Calu3 (cell line): ENCODE measurements at regions not wholly inside any gene's neighbourhood (a gene's known extent, or its start where the extent isn't known, plus 50 kb on each side); places are given as distances from the start of the nearest gene placed in this dataset.

Experiments
- BruUV-seq: library from RNA; stranded (reverse); fragments of 400-500 nt; replicated peaks from 2 replicates; lab custom pipeline; 2021; lab: Mats Ljungman, UMichigan
- CTCF ChIA-PET: fragments of 300-600 bp; sonication (Branson Sonifier 250); formaldehyde crosslinking; loops from one replicate; lab custom pipeline; 2022; ENCODE audit warnings: antibody characterized with exemption; lab: Charles Lee
- DNase-seq: peaks from one replicate; pipeline ENCODE4 v3.0.0; 2022
- H3K27ac Mint-ChIP-seq: one replicate; pipeline ENCODE4 v1.8.0; 2022; ENCODE audit warnings: mixed read lengths; ENCODE audit not compliant: unreplicated experiment
- H3K27me3 Mint-ChIP-seq: one replicate; pipeline ENCODE4 v1.8.0; 2022; ENCODE audit warnings: mixed read lengths; ENCODE audit not compliant: unreplicated experiment
- H3K36me3 Mint-ChIP-seq: one replicate; pipeline ENCODE4 v1.8.0; 2022; ENCODE audit warnings: mild to moderate bottlenecking, moderate library complexity, mixed read lengths; ENCODE audit not compliant: insufficient read depth, unreplicated experiment
- H3K4me1 Mint-ChIP-seq: one replicate; pipeline ENCODE4 v1.8.0; 2022; ENCODE audit warnings: mild to moderate bottlenecking, low read depth, mixed read lengths; ENCODE audit not compliant: unreplicated experiment
- H3K4me3 Mint-ChIP-seq: one replicate; pipeline ENCODE4 v1.8.0; 2022; ENCODE audit warnings: mild to moderate bottlenecking, low read depth, moderate library complexity, mixed read lengths; ENCODE audit not compliant: unreplicated experiment
- H3K9me3 Mint-ChIP-seq: one replicate; pipeline ENCODE4 v1.8.0; 2022; ENCODE audit warnings: low read depth, mixed read lengths; ENCODE audit not compliant: unreplicated experiment
- CTCF ChIP-seq: fragments of 200-600 bp; IDR thresholded peaks from one replicate; pipeline ENCODE4 v1.8.0; 2022; ENCODE audit warnings: antibody characterized with exemption; ENCODE audit not compliant: unreplicated experiment
- intact Hi-C: fragments of 100-400 bp; cut with micrococcal nuclease; formaldehyde crosslinking; loops from one replicate; pipeline ENCODE4 v1.10.0; 2022; ENCODE audit not compliant: unreplicated experiment

GRCh38 chr4:187118602-187119120 is 395.0 kb upstream of the FAT1 start:
- H3K27ac Mint-ChIP-seq, result no peak overlapping the region
- no peak overlapping the region for H3K4me3 Mint-ChIP-seq
- no peaks in the 10 kb centered on the region for H3K4me1 Mint-ChIP-seq
- H3K27me3 Mint-ChIP-seq, result no peaks in the 10 kb centered on the region
- TF ChIP-seq CTCF, result no peak
- H3K9me3 Mint-ChIP-seq, result peaks cover 3% of the 10 kb centered on the region
- DNase-seq, result no peak
- no peaks in the 10 kb centered on the region for H3K36me3 Mint-ChIP-seq
- no TSS peak for BruUV-seq
- CTCF ChIA-PET, result no interaction called here
- intact Hi-C loops, result no loop called here

- Mint-ChIP-seq H3K27ac (no peak overlapping the region), H3K9me3 (no peaks in the 10 kb centered on the region), H3K36me3 (no peaks in the 10 kb centered on the region), H3K4me1 (no peaks in the 10 kb centered on the region), H3K4me3 (no peak overlapping the region), H3K27me3 (no peaks in the 10 kb centered on the region)
- no TSS peak for BruUV-seq
- intact Hi-C loops, result no loop called here
- CTCF ChIA-PET, result no interaction called here
- no peak for TF ChIP-seq CTCF
- DNase-seq, result no peak
Measured at GRCh38 chr4:187124331-187124730, 400.7 kb upstream of the FAT1 start.

GRCh38 chr4:187125062-187125461 is 401.4 kb upstream of the FAT1 start:
- Mint-ChIP-seq H3K27me3 (no peaks in the 10 kb centered on the region), H3K27ac (no peak overlapping the region), H3K4me3 (no peak overlapping the region), H3K9me3 (no peaks in the 10 kb centered on the region), H3K36me3 (no peaks in the 10 kb centered on the region), H3K4me1 (no peaks in the 10 kb centered on the region)
- intact Hi-C loops, result no loop called here
- CTCF ChIA-PET, result no interaction called here
- no peak for TF ChIP-seq CTCF
- BruUV-seq, result no TSS peak
- DNase-seq, result no peak

GRCh38 chr4:187127456-187127855 is 403.8 kb upstream of the FAT1 start:
- H3K27ac Mint-ChIP-seq, result no peak overlapping the region

More at GRCh38 chr4:187127456-187127855, 403.8 kb upstream of the FAT1 start:
- DNase-seq, result no peak
- no peak for TF ChIP-seq CTCF
- Mint-ChIP-seq H3K27me3 (no peaks in the 10 kb centered on the region), H3K9me3 (no peaks in the 10 kb centered on the region), H3K4me3 (no peak overlapping the region), H3K36me3 (no peaks in the 10 kb centered on the region), H3K4me1 (no peaks in the 10 kb centered on the region)
- CTCF ChIA-PET, result no interaction called here
- intact Hi-C loops, result no loop called here
- BruUV-seq, result no TSS peak
